Activated CD4-positive, alpha-beta T cell treated with anti-CD3 and anti-CD28 coated beads for 36 hours (primary cell): ENCODE measurements at regions not wholly inside any gene's neighbourhood (a gene's known extent, or its start where the extent isn't known, plus 50 kb on each side); places are given as distances from the start of the nearest gene placed in this dataset.

ENCODE experiments used
- ATAC-seq: fragments of 200-7000 bp; cut with Tn5 transposase; one replicate; pipeline ENCODE4 v1.10.0; 2021; ENCODE audit warnings: mild to moderate bottlenecking, moderate library complexity
- CTCF ChIA-PET: fragments of 350-600 bp; sonication (Branson Sonifier 250); formaldehyde crosslinking; loops from one replicate; lab custom pipeline; 2021; ENCODE audit warnings: antibody characterized with exemption; lab: Charles Lee
- POLR2A ChIA-PET: fragments of 350-600 bp; sonication (Branson Sonifier 250); formaldehyde crosslinking; loops from one replicate; lab custom pipeline; 2021; ENCODE audit warnings: antibody characterized with exemption, inconsistent platforms; lab: Charles Lee
- DNase-seq: peaks from one replicate; pipeline ENCODE4 v3.0.0-alpha.2; 2020
- H3K27ac Mint-ChIP-seq: one replicate; pipeline ENCODE4 v1.8.0; 2021; ENCODE audit warnings: mixed read lengths
- H3K27me3 Mint-ChIP-seq: one replicate; pipeline ENCODE4 v1.8.0; 2021; ENCODE audit warnings: mixed read lengths
- H3K36me3 Mint-ChIP-seq: one replicate; pipeline ENCODE4 v1.8.0; 2021; ENCODE audit warnings: low read depth, mixed read lengths
- H3K4me1 Mint-ChIP-seq: one replicate; pipeline ENCODE4 v1.8.0; 2021; ENCODE audit warnings: mixed read lengths
- H3K4me3 Mint-ChIP-seq: one replicate; pipeline ENCODE4 v1.8.0; 2021; ENCODE audit warnings: mild to moderate bottlenecking, moderate library complexity, mixed read lengths
- H3K9me3 Mint-ChIP-seq: one replicate; pipeline ENCODE4 v1.8.0; 2021; ENCODE audit warnings: low read depth, mixed read lengths
- intact Hi-C, 2 experiments: fragments of 100-400 bp; cut with DNase I in 1 of 2; cut with micrococcal nuclease in 1 of 2; formaldehyde crosslinking; loops; one replicate each; pipeline versions ENCODE4 v1.14.2 to v1.15.1; 2022 to 2024; cut with DNase I, micrococcal nuclease

DNA sequence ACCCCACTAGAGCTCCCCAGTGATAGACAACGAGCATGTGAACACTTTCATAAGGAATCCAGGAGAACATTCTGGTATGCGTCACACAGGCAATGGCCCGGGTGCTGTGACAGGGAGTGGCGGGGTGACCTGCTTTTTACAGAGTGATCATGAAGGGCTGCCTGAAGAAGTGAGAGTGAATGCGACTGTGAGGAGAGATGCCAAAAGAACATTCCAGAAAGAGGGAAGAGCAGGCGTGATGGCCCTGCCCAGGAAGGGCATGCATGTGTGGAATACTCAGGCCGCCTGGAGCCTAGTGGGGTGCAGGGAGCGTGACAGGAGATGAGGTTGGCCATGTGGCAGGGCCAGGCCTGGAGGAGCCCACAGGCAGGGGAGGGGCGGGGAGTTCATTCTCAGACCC is 53.8 kb downstream of the FZD10 start:
- CTCF ChIA-PET: no interaction called here
- peaks cover 28% of the 10 kb centered on the region for H3K27me3 Mint-ChIP-seq
- peaks cover 2% of the 10 kb centered on the region for H3K4me1 Mint-ChIP-seq

DNA sequence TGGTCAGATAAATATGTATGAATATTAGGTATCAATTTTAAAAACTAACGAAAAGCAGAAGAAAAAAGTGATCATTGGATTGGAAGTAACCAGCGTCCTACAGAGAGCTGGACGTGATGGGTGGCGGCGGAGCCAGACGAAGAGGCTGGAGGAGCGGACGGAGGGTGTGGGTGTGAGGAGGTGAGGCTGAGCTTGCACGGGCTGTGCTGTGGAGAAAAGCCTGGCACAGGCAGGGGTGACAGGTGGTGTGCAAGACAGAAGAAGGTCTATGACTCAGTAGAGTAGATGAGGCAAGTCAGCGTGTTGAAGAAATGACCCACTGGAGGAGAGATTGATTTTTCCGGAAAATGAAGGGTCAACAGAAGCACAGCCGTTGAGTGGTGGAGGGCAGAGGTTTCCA is 56.4 kb downstream of the FZD10 start:
- Mint-ChIP-seq H3K4me1 (no peaks in the 10 kb centered on the region), H3K9me3 (peaks cover 11% of the 10 kb centered on the region), H3K27me3 (peaks cover 38% of the 10 kb centered on the region), H3K4me3 (no peak overlapping the region), H3K36me3 (no peaks in the 10 kb centered on the region), H3K27ac (no peak overlapping the region)
- DNase-seq (no peak), ATAC-seq (no peak)
- intact Hi-C loops: no loop called here
- CTCF ChIA-PET: no interaction called here
- POLR2A ChIA-PET: no interaction called here

More for the DNA sequence above, 53.8 kb downstream of the FZD10 start:
- intact Hi-C loops: no loop called here
- Mint-ChIP-seq H3K4me3 (no peak overlapping the region), H3K9me3 (peaks cover 7% of the 10 kb centered on the region), H3K36me3 (no peaks in the 10 kb centered on the region), H3K27ac (no peak overlapping the region)
- ATAC-seq (no peak), DNase-seq (no peak)
- POLR2A ChIA-PET: no interaction called here

GRCh38 chr12:130219929-130220705 is 57.9 kb downstream of the FZD10 start:
- H3K27ac Mint-ChIP-seq: no peak overlapping the region
- H3K4me3 Mint-ChIP-seq: no peak overlapping the region
- no peak for ATAC-seq
- peaks cover 35% of the 10 kb centered on the region for H3K27me3 Mint-ChIP-seq
- H3K9me3 Mint-ChIP-seq: peaks cover 11% of the 10 kb centered on the region
- no peaks in the 10 kb centered on the region for H3K4me1 Mint-ChIP-seq
- no peaks in the 10 kb centered on the region for H3K36me3 Mint-ChIP-seq
- intact Hi-C loops: no loop called here
- no peak for DNase-seq
- ChIA-PET POLR2A (no interaction called here), CTCF (no interaction called here)

GRCh38 chr12:130220706-130221100 is 58.4 kb downstream of the FZD10 start:
- CTCF ChIA-PET: no interaction called here
- POLR2A ChIA-PET: no interaction called here
- Mint-ChIP-seq H3K4me1 (no peaks in the 10 kb centered on the region), H3K27me3 (peaks cover 30% of the 10 kb centered on the region), H3K27ac (no peak overlapping the region), H3K36me3 (no peaks in the 10 kb centered on the region), H3K4me3 (no peak overlapping the region), H3K9me3 (peaks cover 11% of the 10 kb centered on the region)
- no peak for ATAC-seq
- intact Hi-C loops: no loop called here
- no peak for DNase-seq

GRCh38 chr12:130222519-130223218 is 60.4 kb downstream of the FZD10 start:
- POLR2A ChIA-PET: no interaction called here
- CTCF ChIA-PET: no interaction called here
- Mint-ChIP-seq H3K4me1 (no peaks in the 10 kb centered on the region), H3K36me3 (no peaks in the 10 kb centered on the region), H3K27ac (no peak overlapping the region), H3K9me3 (peaks cover 7% of the 10 kb centered on the region), H3K4me3 (no peak overlapping the region), H3K27me3 (peaks cover 28% of the 10 kb centered on the region)
- intact Hi-C loops: no loop called here
- no peak for DNase-seq
- no peak for ATAC-seq

DNA sequence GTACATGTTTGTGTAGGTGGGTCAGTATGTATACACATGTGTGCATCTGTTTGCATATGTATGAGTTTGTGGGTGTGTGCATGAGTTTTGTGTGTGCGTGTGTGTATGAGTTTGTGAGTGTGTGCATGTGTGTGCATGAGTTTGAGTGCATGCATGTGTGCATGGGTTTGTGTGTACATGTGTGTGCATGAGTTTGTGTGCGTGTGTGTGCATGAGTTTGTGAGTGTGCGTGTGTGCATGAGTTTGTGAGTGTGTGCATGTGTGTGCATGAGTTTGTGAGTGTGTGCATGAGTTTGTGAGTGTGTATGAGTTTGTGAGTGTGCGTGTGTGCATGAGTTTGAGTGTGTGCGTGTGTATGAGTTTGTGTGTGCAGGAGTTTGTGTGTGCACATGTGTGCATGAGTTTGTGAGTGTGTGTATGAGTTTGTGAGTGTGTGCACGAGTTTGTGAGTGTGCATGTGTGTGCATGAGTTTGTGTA is 61.5 kb downstream of the FZD10 start:
- POLR2A ChIA-PET: no interaction called here
- no peaks in the 10 kb centered on the region for H3K4me1 Mint-ChIP-seq
- H3K36me3 Mint-ChIP-seq: no peaks in the 10 kb centered on the region
- no peak for DNase-seq
- CTCF ChIA-PET: no interaction called here
- H3K27me3 Mint-ChIP-seq: peaks cover 27% of the 10 kb centered on the region
- no peak overlapping the region for H3K27ac Mint-ChIP-seq
- no peak overlapping the region for H3K4me3 Mint-ChIP-seq
- no peak for ATAC-seq
- intact Hi-C loops: no loop called here
- H3K9me3 Mint-ChIP-seq: peaks cover 5% of the 10 kb centered on the region

DNA sequence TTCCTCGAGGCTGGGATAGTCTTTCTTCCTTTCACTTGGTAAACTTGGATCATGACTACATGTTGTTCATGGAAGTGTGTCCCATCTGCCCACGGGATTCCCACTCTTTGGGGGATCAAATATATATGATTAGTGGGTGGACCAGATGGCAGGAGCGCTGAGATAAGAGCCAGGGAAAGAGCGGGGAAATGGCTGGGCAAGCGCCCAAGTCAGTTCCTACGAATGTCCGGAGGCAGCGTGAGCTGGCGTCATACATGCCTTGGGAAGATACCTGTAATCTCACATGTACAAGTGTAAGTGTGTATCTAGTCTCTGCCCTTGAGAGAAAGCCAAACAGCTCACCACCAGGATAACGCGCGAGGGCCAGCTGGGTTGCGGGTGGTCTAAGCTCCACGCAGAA is 62.3 kb downstream of the FZD10 start:
- Mint-ChIP-seq H3K36me3 (no peaks in the 10 kb centered on the region), H3K4me3 (no peak overlapping the region), H3K4me1 (no peaks in the 10 kb centered on the region), H3K27me3 (peaks cover 27% of the 10 kb centered on the region), H3K9me3 (peaks cover 3% of the 10 kb centered on the region), H3K27ac (no peak overlapping the region)
- intact Hi-C loops: no loop called here
- POLR2A ChIA-PET: no interaction called here
- ATAC-seq (no peak), DNase-seq (no peak)
- CTCF ChIA-PET: interaction anchor here (0.7 kb wide), 1 partner anchor 193 kb away, joined by 7 read pairs; no protein-coding TSS in a partner anchor

GRCh38 chr12:130225347-130225746 is 63.1 kb downstream of the FZD10 start:
- no peaks in the 10 kb centered on the region for H3K4me1 Mint-ChIP-seq
- H3K4me3 Mint-ChIP-seq: no peak overlapping the region
- H3K36me3 Mint-ChIP-seq: peaks cover 2% of the 10 kb centered on the region
- intact Hi-C loops: no loop called here
- peaks cover 24% of the 10 kb centered on the region for H3K27me3 Mint-ChIP-seq
- H3K9me3 Mint-ChIP-seq: peaks cover 6% of the 10 kb centered on the region
- ATAC-seq: no peak
- no peak overlapping the region for H3K27ac Mint-ChIP-seq
- POLR2A ChIA-PET: no interaction called here
- DNase-seq: no peak
- CTCF ChIA-PET: no interaction called here

DNA sequence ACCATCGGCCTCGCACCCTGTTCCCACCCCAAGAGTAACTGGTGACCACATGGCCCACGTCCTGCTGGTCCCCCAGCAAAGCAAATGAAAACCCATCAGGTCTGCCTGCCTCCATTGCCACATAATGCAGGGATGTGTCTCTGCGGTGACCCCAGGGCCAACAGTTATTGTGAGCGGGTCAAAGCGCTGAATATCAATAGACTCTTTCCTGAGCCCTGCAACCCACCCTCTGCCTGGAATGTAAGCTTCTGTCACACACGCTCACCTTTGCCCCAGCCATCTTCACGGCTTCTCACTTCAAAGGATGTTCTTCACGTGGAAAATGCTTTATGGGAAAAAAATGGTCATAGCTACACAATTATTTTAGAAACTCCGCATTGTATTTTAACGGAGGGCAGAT is 63.9 kb downstream of the FZD10 start:
- peaks cover 6% of the 10 kb centered on the region for H3K9me3 Mint-ChIP-seq
- CTCF ChIA-PET: no interaction called here
- ATAC-seq: no peak
- no peak overlapping the region for H3K27ac Mint-ChIP-seq
- no peak overlapping the region for H3K4me3 Mint-ChIP-seq
- intact Hi-C loops: no loop called here
- peaks cover 2% of the 10 kb centered on the region for H3K36me3 Mint-ChIP-seq
- peaks cover 19% of the 10 kb centered on the region for H3K27me3 Mint-ChIP-seq
- POLR2A ChIA-PET: no interaction called here
- no peaks in the 10 kb centered on the region for H3K4me1 Mint-ChIP-seq
- no peak for DNase-seq

DNA sequence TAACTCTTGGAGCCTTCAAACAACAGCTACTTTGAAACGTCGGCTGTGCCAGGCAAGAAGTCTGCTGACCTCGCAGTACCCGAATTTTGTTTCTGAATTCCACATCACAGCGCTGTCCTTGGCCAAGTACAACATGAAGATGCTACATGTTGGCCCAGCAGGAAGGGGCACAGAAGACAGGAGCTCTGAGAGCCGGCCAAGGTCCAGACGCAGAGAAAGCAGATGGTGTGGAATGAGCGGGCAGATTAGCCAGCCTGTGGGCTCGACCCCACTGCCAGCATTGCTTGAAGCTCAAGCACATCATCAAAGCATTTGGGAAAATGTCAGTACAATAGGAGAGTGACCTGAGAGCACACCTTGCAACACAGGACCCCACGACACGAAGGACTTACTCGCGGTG is 64.5 kb downstream of the FZD10 start:
- H3K27ac Mint-ChIP-seq: no peak overlapping the region
- ChIA-PET CTCF (no interaction called here), POLR2A (no interaction called here)
- intact Hi-C loops: no loop called here
- peaks cover 6% of the 10 kb centered on the region for H3K9me3 Mint-ChIP-seq
- H3K4me3 Mint-ChIP-seq: no peak overlapping the region
- H3K4me1 Mint-ChIP-seq: no peaks in the 10 kb centered on the region
- peaks cover 16% of the 10 kb centered on the region for H3K27me3 Mint-ChIP-seq
- peaks cover 2% of the 10 kb centered on the region for H3K36me3 Mint-ChIP-seq
- DNase-seq (no peak), ATAC-seq (no peak)

- Mint-ChIP-seq H3K9me3 (peaks cover 5% of the 10 kb centered on the region), H3K27ac (no peak overlapping the region), H3K4me1 (no peaks in the 10 kb centered on the region), H3K27me3 (peaks cover 12% of the 10 kb centered on the region), H3K4me3 (no peak overlapping the region), H3K36me3 (peaks cover 2% of the 10 kb centered on the region)
- intact Hi-C loops: no loop called here
- DNase-seq (no peak), ATAC-seq (no peak)
- ChIA-PET CTCF (no interaction called here), POLR2A (no interaction called here)
Measured at GRCh38 chr12:130227641-130228040, 65.4 kb downstream of the FZD10 start.

DNA sequence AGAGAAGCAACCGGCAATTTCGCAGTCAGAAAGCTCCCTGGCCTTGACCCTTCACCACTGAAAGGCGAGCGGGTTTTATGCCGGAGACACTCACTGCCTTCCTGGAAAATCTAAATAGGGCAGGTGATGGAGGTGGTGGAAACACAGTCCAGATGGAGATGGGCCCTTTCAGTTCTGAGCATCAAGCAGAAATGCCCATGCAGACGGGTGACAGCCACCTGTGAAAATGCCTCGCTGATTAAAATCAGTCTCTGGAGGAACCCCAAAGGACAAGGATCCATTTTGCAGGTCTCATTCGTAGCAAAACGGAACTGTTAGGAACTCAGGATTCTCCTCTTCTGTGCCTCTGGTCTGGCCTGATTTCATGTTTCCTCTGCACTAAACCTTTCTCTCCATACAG is 74.2 kb downstream of the FZD10 start:
- Mint-ChIP-seq H3K9me3 (peaks cover 5% of the 10 kb centered on the region), H3K4me1 (no peaks in the 10 kb centered on the region), H3K27me3 (peaks cover 11% of the 10 kb centered on the region), H3K27ac (no peak overlapping the region), H3K36me3 (no peaks in the 10 kb centered on the region), H3K4me3 (no peak overlapping the region)
- DNase-seq: no peak
- ChIA-PET CTCF (no interaction called here), POLR2A (no interaction called here)
- intact Hi-C loops: no loop called here
- no peak for ATAC-seq
